WTC11 (cell line): ENCODE measurements at regions not wholly inside any gene's neighbourhood (a gene's known extent, or its start where the extent isn't known, plus 50 kb on each side); places are given as distances from the start of the nearest gene placed in this dataset.
"Not testable (repeated sequence)": the region's sequence is repeated elsewhere in the genome, so short reads cannot be mapped to it uniquely, and the experiment has no call there.

ENCODE experiments used
- ATAC-seq: fragments of 200-7000 bp; cut with Tn5 transposase; 2 replicates; pipeline ENCODE4 v1.10.0; 2021; ENCODE audit warnings: mild to moderate bottlenecking, moderate library complexity
- CTCF ChIA-PET: fragments of 300-600 bp; sonication (Branson Sonifier 250); formaldehyde crosslinking; loops from one replicate; lab custom pipeline; 2021; ENCODE audit warnings: antibody characterized with exemption; lab: Charles Lee
- POLR2A ChIA-PET: fragments of 350-600 bp; sonication (Branson Sonifier 250); formaldehyde crosslinking; loops from one replicate; lab custom pipeline; 2021; ENCODE audit warnings: antibody characterized with exemption; lab: Charles Lee
- DNase-seq: peaks from one replicate; pipeline ENCODE4 v3.0.0; 2021; ENCODE audit warnings: low spot score
- H3K27ac Mint-ChIP-seq: 2 replicates; pipeline ENCODE4 v1.8.0; 2021; ENCODE audit warnings: mixed read lengths
- H3K27me3 Mint-ChIP-seq: 2 replicates; pipeline ENCODE4 v1.8.0; 2021; ENCODE audit warnings: low read depth, mild to moderate bottlenecking, moderate library complexity, mixed read lengths
- H3K36me3 Mint-ChIP-seq: 2 replicates; pipeline ENCODE4 v1.8.0; 2021; ENCODE audit warnings: mixed read lengths
- H3K4me1 Mint-ChIP-seq: 2 replicates; pipeline ENCODE4 v1.8.0; 2022; ENCODE audit warnings: mixed read lengths
- H3K4me3 Mint-ChIP-seq: 2 replicates; pipeline ENCODE4 v1.8.0; 2021; ENCODE audit warnings: mild to moderate bottlenecking, moderate library complexity, mixed read lengths
- H3K9me3 Mint-ChIP-seq: 2 replicates; pipeline ENCODE4 v1.8.0; 2021; ENCODE audit warnings: mixed read lengths
- ATF1 ChIP-seq: sonication (generic); formaldehyde crosslinking; IDR thresholded peaks from 2 replicates; pipeline ENCODE4 v1.8.1; 2023; ENCODE audit warnings: mild to moderate bottlenecking, moderate library complexity, missing genetic modification reagents
- ESRRA ChIP-seq: sonication (generic); formaldehyde crosslinking; IDR thresholded peaks from 2 replicates; pipeline ENCODE4 v1.8.1; 2022; ENCODE audit warnings: mild to moderate bottlenecking, missing genetic modification reagents, borderline replicate concordance
- FOXK1 ChIP-seq: sonication (generic); formaldehyde crosslinking; IDR thresholded peaks from 2 replicates; pipeline ENCODE4 v1.8.0; 2022; ENCODE audit warnings: mild to moderate bottlenecking, moderate library complexity, missing genetic modification reagents
- KAT7 ChIP-seq: sonication (generic); formaldehyde crosslinking; IDR thresholded peaks from 2 replicates; pipeline ENCODE4 v1.8.1; 2023; ENCODE audit warnings: missing genetic modification reagents, mild to moderate bottlenecking, borderline replicate concordance
- MLX ChIP-seq: sonication (generic); formaldehyde crosslinking; IDR thresholded peaks from 2 replicates; pipeline ENCODE4 v1.8.1; 2023; ENCODE audit warnings: mild to moderate bottlenecking, missing genetic modification reagents, moderate library complexity
- OVOL2 ChIP-seq: fragments of 250-450 bp; sonication (Bioruptor Pico); IDR thresholded peaks from 2 replicates; pipeline ENCODE4 v1.9.0; 2021; ENCODE audit warnings: mild to moderate bottlenecking, borderline replicate concordance
- TCF7 ChIP-seq: sonication (generic); formaldehyde crosslinking; IDR thresholded peaks from 2 replicates; pipeline ENCODE4 v1.8.0; 2022; ENCODE audit warnings: mild to moderate bottlenecking, low read depth, missing genetic modification reagents, moderate library complexity
- ZNF263 ChIP-seq: sonication (generic); formaldehyde crosslinking; IDR thresholded peaks from 2 replicates; pipeline ENCODE4 v1.8.1; 2022; ENCODE audit warnings: low read depth, mild to moderate bottlenecking, moderate library complexity, missing genetic modification reagents
- ZNF396 ChIP-seq: fragments of 250-450 bp; sonication (Bioruptor Pico); IDR thresholded peaks from 2 replicates; pipeline ENCODE4 v1.8.0; 2021; ENCODE audit warnings: mild to moderate bottlenecking, moderate library complexity, borderline replicate concordance
- ZNF423 ChIP-seq: fragments of 250-450 bp; sonication (Bioruptor Pico); IDR thresholded peaks from 2 replicates; pipeline ENCODE4 v2.1.2; 2022; ENCODE audit warnings: mild to moderate bottlenecking, moderate library complexity
- ZNF425 ChIP-seq: fragments of 250-450 bp; sonication (Bioruptor Pico); conservative IDR thresholded peaks from 2 replicates; pipeline ENCODE4 v1.9.0; 2021; ENCODE audit warnings: mild to moderate bottlenecking
- TF ChIP-seq, protein P1 (sequence below): fragments of 250-450 bp; sonication (Bioruptor Pico); IDR thresholded peaks from 2 replicates; pipeline ENCODE4 v1.9.0; 2021; ENCODE audit warnings: mild to moderate bottlenecking, borderline replicate concordance
- TF ChIP-seq, protein P2 (sequence below): sonication (generic); formaldehyde crosslinking; IDR thresholded peaks from 2 replicates; pipeline ENCODE4 v1.8.1; 2023; ENCODE audit warnings: mild to moderate bottlenecking, moderate library complexity, missing genetic modification reagents
- TF ChIP-seq, protein P3 (sequence below): sonication (generic); formaldehyde crosslinking; IDR thresholded peaks from 2 replicates; pipeline ENCODE4 v1.8.1; 2023; ENCODE audit warnings: mild to moderate bottlenecking, missing genetic modification reagents
- TF ChIP-seq, protein P4 (sequence below): sonication (generic); formaldehyde crosslinking; IDR thresholded peaks from 2 replicates; pipeline ENCODE4 v1.8.1; 2022; ENCODE audit warnings: mild to moderate bottlenecking, moderate library complexity, missing genetic modification reagents

GRCh38 chr7:81833401-81833800 lies 63.6 kb upstream of the HGF start:
- peaks cover 10% of the 10 kb centered on the region for H3K4me1 Mint-ChIP-seq
- no peak overlapping the region for H3K4me3 Mint-ChIP-seq
- H3K9me3 Mint-ChIP-seq = peaks cover 25% of the 10 kb centered on the region
- ATAC-seq (no peak), DNase-seq (no peak)
- TF ChIP-seq, protein P1, sequence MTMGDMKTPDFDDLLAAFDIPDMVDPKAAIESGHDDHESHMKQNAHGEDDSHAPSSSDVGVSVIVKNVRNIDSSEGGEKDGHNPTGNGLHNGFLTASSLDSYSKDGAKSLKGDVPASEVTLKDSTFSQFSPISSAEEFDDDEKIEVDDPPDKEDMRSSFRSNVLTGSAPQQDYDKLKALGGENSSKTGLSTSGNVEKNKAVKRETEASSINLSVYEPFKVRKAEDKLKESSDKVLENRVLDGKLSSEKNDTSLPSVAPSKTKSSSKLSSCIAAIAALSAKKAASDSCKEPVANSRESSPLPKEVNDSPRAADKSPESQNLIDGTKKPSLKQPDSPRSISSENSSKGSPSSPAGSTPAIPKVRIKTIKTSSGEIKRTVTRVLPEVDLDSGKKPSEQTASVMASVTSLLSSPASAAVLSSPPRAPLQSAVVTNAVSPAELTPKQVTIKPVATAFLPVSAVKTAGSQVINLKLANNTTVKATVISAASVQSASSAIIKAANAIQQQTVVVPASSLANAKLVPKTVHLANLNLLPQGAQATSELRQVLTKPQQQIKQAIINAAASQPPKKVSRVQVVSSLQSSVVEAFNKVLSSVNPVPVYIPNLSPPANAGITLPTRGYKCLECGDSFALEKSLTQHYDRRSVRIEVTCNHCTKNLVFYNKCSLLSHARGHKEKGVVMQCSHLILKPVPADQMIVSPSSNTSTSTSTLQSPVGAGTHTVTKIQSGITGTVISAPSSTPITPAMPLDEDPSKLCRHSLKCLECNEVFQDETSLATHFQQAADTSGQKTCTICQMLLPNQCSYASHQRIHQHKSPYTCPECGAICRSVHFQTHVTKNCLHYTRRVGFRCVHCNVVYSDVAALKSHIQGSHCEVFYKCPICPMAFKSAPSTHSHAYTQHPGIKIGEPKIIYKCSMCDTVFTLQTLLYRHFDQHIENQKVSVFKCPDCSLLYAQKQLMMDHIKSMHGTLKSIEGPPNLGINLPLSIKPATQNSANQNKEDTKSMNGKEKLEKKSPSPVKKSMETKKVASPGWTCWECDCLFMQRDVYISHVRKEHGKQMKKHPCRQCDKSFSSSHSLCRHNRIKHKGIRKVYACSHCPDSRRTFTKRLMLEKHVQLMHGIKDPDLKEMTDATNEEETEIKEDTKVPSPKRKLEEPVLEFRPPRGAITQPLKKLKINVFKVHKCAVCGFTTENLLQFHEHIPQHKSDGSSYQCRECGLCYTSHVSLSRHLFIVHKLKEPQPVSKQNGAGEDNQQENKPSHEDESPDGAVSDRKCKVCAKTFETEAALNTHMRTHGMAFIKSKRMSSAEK (CRISPR knock-in tag) = no peak
- TF ChIP-seq ATF1 (CRISPR knock-in tag) = no peak
- no peak for TF ChIP-seq ZNF423
- TF ChIP-seq, protein P2, sequence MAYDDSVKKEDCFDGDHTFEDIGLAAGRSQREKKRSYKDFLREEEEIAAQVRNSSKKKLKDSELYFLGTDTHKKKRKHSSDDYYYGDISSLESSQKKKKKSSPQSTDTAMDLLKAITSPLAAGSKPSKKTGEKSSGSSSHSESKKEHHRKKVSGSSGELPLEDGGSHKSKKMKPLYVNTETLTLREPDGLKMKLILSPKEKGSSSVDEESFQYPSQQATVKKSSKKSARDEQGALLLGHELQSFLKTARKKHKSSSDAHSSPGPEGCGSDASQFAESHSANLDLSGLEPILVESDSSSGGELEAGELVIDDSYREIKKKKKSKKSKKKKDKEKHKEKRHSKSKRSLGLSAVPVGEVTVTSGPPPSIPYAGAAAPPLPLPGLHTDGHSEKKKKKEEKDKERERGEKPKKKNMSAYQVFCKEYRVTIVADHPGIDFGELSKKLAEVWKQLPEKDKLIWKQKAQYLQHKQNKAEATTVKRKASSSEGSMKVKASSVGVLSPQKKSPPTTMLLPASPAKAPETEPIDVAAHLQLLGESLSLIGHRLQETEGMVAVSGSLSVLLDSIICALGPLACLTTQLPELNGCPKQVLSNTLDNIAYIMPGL (CRISPR knock-in tag) = no peak
- TF ChIP-seq KAT7 (CRISPR knock-in tag) = no peak
- no peak for TF ChIP-seq ZNF425 (CRISPR knock-in tag)
- TF ChIP-seq, protein P3, sequence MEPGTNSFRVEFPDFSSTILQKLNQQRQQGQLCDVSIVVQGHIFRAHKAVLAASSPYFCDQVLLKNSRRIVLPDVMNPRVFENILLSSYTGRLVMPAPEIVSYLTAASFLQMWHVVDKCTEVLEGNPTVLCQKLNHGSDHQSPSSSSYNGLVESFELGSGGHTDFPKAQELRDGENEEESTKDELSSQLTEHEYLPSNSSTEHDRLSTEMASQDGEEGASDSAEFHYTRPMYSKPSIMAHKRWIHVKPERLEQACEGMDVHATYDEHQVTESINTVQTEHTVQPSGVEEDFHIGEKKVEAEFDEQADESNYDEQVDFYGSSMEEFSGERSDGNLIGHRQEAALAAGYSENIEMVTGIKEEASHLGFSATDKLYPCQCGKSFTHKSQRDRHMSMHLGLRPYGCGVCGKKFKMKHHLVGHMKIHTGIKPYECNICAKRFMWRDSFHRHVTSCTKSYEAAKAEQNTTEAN (CRISPR knock-in tag) = no peak
- TF ChIP-seq, protein P4, sequence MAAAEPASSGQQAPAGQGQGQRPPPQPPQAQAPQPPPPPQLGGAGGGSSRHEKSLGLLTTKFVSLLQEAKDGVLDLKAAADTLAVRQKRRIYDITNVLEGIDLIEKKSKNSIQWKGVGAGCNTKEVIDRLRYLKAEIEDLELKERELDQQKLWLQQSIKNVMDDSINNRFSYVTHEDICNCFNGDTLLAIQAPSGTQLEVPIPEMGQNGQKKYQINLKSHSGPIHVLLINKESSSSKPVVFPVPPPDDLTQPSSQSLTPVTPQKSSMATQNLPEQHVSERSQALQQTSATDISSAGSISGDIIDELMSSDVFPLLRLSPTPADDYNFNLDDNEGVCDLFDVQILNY = no peak
- no peak for TF ChIP-seq MLX (CRISPR knock-in tag)
- no peak for TF ChIP-seq ZNF396 (CRISPR knock-in tag)
- TF ChIP-seq TCF7 (CRISPR knock-in tag) = no peak
- no peak overlapping the region for H3K27ac Mint-ChIP-seq
- ChIA-PET CTCF (no interaction called here), POLR2A (no interaction called here)
- peaks cover 11% of the 10 kb centered on the region for H3K36me3 Mint-ChIP-seq
- no peaks in the 10 kb centered on the region for H3K27me3 Mint-ChIP-seq

GRCh38 chr7:81831883-81832282 lies 62.0 kb upstream of the HGF start:
- no peak for TF ChIP-seq FOXK1 (CRISPR knock-in tag)
- no peak for TF ChIP-seq ESRRA (CRISPR knock-in tag)
- TF ChIP-seq OVOL2 = no peak
- TF ChIP-seq ZNF263 (CRISPR knock-in tag) = no peak
- TF ChIP-seq MLX (CRISPR knock-in tag) = no peak
- TF ChIP-seq, all 79 proteins: peak for 0
- H3K36me3 Mint-ChIP-seq = peaks cover 11% of the 10 kb centered on the region
- ChIA-PET CTCF (no interaction called here), POLR2A (no interaction called here)
- ATAC-seq = no peak
- peaks cover 25% of the 10 kb centered on the region for H3K9me3 Mint-ChIP-seq
- H3K27ac Mint-ChIP-seq = no peak overlapping the region
- no peak for DNase-seq
- H3K27me3 Mint-ChIP-seq = no peaks in the 10 kb centered on the region
- H3K4me1 Mint-ChIP-seq = peaks cover 10% of the 10 kb centered on the region
- no peak overlapping the region for H3K4me3 Mint-ChIP-seq

GRCh38 chr7:81829511-81829910 lies 59.7 kb upstream of the HGF start:
- H3K4me3 Mint-ChIP-seq, CTCF ChIA-PET, POLR2A ChIA-PET, DNase-seq, ATAC-seq, H3K27ac Mint-ChIP-seq, H3K27me3 Mint-ChIP-seq: not testable (repeated sequence)
- Mint-ChIP-seq H3K9me3 (peaks cover 25% of the 10 kb centered on the region), H3K4me1 (peaks cover 10% of the 10 kb centered on the region), H3K36me3 (peaks cover 11% of the 10 kb centered on the region)
